Lower lobe of right lung (tissue), 2 donors: ENCODE measurements at regions not wholly inside any gene's neighbourhood (a gene's known extent, or its start where the extent isn't known, plus 50 kb on each side); places are given as distances from the start of the nearest gene placed in this dataset.
"Not testable (repeated sequence)": the region's sequence is repeated elsewhere in the genome, so short reads cannot be mapped to it uniquely, and the experiment has no call there.

Source experiments
- ATAC-seq, 2 donors: fragments of 200-7000 bp; cut with Tn5 transposase; one replicate each; pipeline ENCODE4 v1.9.1; 2020 to 2022; ENCODE audit warnings: mild to moderate bottlenecking in 2 of 2, moderate library complexity in 2 of 2
- DNase-seq: peaks from one replicate; pipeline ENCODE4 v3.0.0-alpha.2; 2020
- H3K27ac ChIP-seq: fragments of 200-600 bp; one replicate; pipeline ENCODE4 v1.8.0; 2022
- H3K27me3 ChIP-seq: fragments of 200-600 bp; one replicate; pipeline ENCODE4 v1.8.0; 2022; ENCODE audit warnings: low read depth
- H3K36me3 ChIP-seq: fragments of 200-600 bp; one replicate; pipeline ENCODE4 v1.8.0; 2022; ENCODE audit warnings: mild to moderate bottlenecking
- H3K4me1 ChIP-seq: fragments of 200-600 bp; one replicate; pipeline ENCODE4 v1.8.0; 2022
- H3K4me3 ChIP-seq: fragments of 200-600 bp; one replicate; pipeline ENCODE4 v1.8.0; 2022; ENCODE audit warnings: mild to moderate bottlenecking
- H3K9me3 ChIP-seq: fragments of 200-600 bp; one replicate; pipeline ENCODE4 v1.8.0; 2022
- intact Hi-C: fragments of 100-400 bp; cut with DNase I; formaldehyde crosslinking; loops from one replicate; pipeline ENCODE4 v1.11.0; 2022
- TF ChIP-seq, protein P1 (sequence below): fragments of 200-600 bp; IDR thresholded peaks from one replicate; pipeline ENCODE4 v1.8.0; 2022; ENCODE audit warnings: antibody characterized with exemption, mild to moderate bottlenecking
- donor health status: DM: no; HTN: yes; CAD: no; lungs with severe emphysema.

DNA sequence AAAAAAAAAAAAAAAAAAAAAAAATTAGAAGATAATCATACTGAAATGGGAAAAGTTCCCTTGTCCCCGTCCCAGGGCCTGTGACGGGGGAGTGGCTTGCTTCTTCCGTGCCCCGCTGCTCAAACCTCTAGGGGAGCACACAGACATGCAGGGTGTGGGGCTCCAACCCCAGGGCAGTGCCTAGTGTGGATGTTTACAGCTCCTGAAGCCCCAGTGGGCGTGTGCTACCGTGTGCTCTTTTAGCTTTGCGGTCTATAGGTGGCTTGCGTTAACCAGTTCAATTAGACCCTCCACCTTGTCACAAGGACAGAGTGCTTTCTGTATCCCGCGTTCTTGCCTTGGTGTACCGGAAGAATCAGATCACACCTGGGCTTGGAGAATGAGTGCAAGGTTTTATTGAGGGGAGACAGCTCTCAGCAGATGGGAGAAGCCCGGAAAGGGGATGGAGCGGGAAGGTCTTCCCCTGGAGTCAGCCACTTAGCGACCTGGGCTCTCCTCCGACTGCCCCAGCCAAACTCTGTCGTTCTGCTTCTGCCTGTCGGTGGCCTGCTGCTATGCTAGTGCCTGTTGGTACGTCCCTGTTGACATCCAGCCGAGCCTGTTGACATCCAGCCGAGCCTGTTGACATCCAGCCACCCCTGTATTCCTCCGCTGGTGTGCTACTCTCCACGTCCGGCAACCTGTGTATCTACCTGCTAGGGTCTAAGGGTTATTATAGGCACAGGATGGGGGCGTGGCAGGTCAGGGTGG is 569.8 kb downstream of the VGLL3 start:
- intact Hi-C loops, result no loop called here
- H3K9me3 ChIP-seq, result peaks cover 11% of the 10 kb centered on the region
- no peak for ATAC-seq
- DNase-seq, result no peak
- H3K4me3 ChIP-seq, result no peak overlapping the region
- no peaks in the 10 kb centered on the region for H3K36me3 ChIP-seq
- H3K27me3 ChIP-seq, result no peaks in the 10 kb centered on the region
- TF ChIP-seq, protein P1, sequence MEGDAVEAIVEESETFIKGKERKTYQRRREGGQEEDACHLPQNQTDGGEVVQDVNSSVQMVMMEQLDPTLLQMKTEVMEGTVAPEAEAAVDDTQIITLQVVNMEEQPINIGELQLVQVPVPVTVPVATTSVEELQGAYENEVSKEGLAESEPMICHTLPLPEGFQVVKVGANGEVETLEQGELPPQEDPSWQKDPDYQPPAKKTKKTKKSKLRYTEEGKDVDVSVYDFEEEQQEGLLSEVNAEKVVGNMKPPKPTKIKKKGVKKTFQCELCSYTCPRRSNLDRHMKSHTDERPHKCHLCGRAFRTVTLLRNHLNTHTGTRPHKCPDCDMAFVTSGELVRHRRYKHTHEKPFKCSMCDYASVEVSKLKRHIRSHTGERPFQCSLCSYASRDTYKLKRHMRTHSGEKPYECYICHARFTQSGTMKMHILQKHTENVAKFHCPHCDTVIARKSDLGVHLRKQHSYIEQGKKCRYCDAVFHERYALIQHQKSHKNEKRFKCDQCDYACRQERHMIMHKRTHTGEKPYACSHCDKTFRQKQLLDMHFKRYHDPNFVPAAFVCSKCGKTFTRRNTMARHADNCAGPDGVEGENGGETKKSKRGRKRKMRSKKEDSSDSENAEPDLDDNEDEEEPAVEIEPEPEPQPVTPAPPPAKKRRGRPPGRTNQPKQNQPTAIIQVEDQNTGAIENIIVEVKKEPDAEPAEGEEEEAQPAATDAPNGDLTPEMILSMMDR, result no peak
- H3K27ac ChIP-seq, result no peak overlapping the region
- H3K4me1 ChIP-seq, result no peaks in the 10 kb centered on the region

DNA sequence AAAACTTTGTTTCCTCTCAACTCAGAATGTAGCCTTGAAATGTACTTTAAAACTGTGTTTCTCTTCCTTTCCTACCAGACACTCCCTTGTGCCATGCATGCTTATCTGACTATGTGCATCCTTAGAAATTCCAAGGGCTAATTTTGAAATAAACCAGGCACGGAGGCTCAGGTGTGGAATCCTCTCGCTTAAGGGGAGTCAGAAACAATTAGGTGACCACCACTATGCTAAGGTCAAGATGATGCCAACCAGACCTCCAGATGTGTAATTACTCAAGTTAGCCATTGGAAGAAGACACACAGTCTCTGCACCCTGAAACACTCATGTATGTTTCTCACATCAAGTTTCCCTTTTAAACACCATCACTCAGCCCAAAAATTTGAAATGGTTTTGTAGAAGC is 572.1 kb downstream of the VGLL3 start:
- Histone ChIP-seq H3K9me3 (no peaks in the 10 kb centered on the region), H3K27ac (no peak overlapping the region), H3K4me3 (no peak overlapping the region), H3K4me1 (no peaks in the 10 kb centered on the region), H3K27me3 (no peaks in the 10 kb centered on the region), H3K36me3 (no peaks in the 10 kb centered on the region)
- TF ChIP-seq, protein P1, result no peak
- no peak for DNase-seq
- intact Hi-C loops, result no loop called here
- no peak for ATAC-seq

DNA sequence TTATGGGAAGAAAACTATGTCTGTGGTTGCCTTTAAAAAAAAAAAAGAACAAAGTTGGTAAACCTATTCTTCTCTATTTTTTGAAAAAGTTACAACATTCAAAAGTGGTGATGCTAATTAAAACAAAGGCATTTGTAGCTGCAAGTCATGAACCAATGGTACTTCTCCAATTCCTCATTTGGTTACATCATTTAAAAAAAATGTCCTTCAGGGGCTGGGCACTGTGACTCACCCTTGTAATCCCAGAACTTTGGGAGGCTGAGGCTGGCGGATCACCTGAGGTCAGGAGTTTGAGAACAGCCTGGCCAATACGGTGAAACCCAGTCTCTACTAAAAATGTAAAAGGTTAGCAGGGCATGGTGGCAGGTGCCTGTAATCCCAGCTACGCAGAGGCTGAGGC is 574.6 kb downstream of the VGLL3 start:
- DNase-seq (no peak), ATAC-seq (no peak)
- Histone ChIP-seq H3K4me3 (no peak overlapping the region), H3K27ac (no peak overlapping the region), H3K36me3 (no peaks in the 10 kb centered on the region), H3K9me3 (no peaks in the 10 kb centered on the region), H3K27me3 (no peaks in the 10 kb centered on the region), H3K4me1 (no peaks in the 10 kb centered on the region)
- intact Hi-C loops, result no loop called here
- TF ChIP-seq, protein P1, result no peak

DNA sequence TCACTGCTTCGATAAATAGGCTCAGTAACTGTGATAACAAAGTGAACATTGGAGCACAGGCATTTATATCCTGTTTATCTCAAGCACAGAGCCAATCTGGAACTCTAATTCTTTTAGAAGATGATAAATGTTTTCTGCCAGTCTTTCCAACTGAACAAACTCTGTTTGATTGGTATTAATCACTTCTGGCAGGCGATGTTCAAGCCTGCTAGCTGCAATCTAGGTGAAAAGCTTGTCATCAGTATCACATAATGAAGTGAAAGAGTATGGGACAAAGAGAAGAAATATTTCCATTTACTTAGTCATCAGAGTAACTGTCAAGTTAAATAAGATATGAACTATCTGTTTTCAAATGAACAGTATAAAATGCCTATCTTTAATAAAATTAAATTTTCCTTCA is 577.3 kb downstream of the VGLL3 start:
- TF ChIP-seq, protein P1, result no peak
- ATAC-seq (no peak), DNase-seq (no peak)
- Histone ChIP-seq H3K9me3 (no peaks in the 10 kb centered on the region), H3K27ac (no peak overlapping the region), H3K27me3 (no peaks in the 10 kb centered on the region), H3K4me3 (no peak overlapping the region), H3K4me1 (no peaks in the 10 kb centered on the region), H3K36me3 (no peaks in the 10 kb centered on the region)
- intact Hi-C loops, result no loop called here

DNA sequence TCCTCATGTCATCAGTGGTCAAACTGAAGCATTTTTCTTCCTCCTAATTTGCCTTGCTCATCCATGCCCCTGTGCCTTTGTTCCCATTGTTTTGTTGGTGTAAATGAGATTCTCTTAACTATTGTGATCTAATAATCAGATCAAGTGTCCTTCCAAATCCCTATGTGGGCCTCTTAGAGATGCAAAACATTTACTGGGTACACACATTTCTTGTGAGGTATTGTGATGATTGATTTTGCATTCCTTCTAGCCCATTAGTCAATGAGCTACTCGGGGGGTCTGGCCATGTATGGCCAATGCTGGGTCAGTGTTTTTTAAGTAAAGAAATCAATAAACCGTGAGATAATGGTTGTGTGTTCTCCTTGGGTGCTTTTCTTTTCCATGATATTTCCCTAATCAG is 580.4 kb downstream of the VGLL3 start:
- TF ChIP-seq, protein P1, result no peak
- intact Hi-C loops, result no loop called here
- no peak for DNase-seq
- Histone ChIP-seq H3K27ac (no peak overlapping the region), H3K9me3 (no peaks in the 10 kb centered on the region), H3K27me3 (no peaks in the 10 kb centered on the region), H3K4me3 (no peak overlapping the region), H3K4me1 (no peaks in the 10 kb centered on the region), H3K36me3 (no peaks in the 10 kb centered on the region)
- ATAC-seq, result no peak

DNA sequence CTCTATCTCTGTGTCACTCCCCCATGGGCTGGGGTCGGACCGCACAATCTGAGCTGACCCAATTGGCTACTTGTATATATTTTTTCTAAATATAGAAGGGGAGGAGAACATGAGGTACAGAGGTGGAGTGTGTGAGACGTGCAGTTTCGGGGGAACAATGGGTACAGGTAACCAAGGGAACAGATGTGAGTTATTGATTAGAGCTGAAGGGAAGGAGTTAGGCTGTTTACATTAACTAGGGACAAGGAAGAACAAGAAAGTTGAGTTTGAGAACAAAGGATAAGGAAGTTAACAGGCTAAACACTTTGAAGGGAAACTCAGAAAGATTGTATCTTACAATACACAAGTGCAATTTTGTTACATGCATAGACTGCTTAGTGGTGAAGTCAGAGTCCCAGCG is 601.2 kb downstream of the VGLL3 start:
- H3K27ac ChIP-seq, ATAC-seq, H3K4me1 ChIP-seq, H3K9me3 ChIP-seq, H3K4me3 ChIP-seq, intact Hi-C loops, DNase-seq, H3K36me3 ChIP-seq, H3K27me3 ChIP-seq: not testable (repeated sequence)
